ENCODE measurements at regions not wholly inside any gene's neighbourhood (a gene's known extent, or its start where the extent isn't known, plus 50 kb on each side); places are given as distances from the start of the nearest gene placed in this dataset.
"Not testable (repeated sequence)": the region's sequence is repeated elsewhere in the genome, so short reads cannot be mapped to it uniquely, and the experiment has no call there.

DNA sequence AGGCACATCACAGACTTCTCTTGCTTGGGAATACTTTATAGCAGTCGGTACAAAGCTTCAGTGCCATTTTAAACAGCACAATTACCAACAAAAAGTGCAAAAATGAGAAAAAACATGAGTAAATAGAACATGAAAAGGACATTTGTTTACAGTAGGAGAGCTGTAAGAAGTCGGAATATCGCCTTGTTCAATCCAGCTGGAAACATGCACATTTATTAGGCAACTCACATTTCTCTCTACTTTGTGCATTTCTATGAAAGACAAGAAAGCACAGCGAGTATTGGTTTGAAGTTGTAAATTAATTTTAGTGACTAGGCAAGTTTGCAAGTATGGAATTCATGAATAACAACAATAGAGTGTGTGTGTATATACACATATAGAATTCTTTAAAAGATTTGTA is 484.7 kb downstream of the DACH1 start:
- no peak for DNase-seq (ENCODE audit: low spot score)

DNA sequence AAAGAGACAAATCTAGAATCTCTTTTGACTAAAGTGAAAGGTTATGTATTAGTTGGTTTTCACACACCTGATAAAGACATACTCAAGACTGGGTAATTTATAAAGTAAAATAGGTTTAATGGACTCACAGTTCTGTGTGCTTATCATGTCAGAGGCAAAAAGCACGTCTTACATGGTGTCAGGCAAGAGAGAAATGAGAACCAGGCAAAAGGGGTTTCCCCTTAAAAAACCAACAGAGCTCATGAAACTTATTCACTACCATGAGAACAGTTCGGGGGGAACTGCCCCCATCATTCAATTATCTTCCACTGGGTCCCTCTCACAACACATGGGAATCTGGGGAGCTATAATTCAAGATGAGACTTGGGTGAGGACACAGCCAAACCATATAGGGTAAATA is 486.8 kb downstream of the DACH1 start:
- no peak for DNase-seq (ENCODE audit: low spot score)

DNA sequence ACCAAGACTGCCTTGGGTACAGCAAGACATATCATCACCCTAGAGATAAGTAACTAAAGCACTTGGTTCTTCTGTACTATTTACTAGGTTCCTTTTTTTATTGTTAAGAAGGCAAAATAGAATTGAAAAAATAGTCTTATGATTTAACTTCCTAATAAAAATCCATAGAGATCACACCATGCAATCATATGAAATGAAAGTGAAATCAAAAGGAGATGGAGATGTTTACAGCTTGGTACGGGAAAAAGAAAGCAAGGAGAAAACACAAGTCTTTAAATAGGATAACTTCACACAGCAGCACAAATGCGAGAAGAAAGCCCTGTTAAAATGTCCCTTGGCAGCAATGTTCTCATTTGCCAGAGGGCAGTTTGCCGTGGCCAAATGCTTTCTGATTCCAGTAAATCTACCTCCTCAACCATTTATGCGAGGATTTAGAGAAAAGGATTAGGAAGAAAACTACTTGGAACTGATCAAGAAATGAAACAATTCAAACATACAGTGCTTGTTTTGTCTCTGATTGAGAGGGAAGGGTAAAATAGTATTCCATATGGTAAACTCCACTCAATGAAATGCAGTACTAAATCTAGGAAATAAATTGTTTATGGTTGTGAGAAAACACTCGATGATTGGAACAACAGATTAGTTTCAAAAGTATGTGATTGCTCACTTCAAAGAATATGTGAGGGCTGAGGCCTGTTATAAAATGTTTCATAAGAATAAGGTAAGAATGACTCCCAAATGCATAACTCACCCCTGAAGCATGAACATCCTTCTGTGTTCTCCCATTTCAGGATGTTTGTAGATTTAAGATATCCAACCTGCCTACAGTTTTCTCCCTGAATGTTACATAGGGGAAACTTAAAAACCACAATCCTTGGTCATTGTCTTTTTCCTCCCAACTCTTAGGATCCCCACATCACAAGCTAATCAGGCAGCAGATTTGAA is 487.8 kb downstream of the DACH1 start:
- DNase-seq (ENCODE audit: low spot score): no peak

DNA sequence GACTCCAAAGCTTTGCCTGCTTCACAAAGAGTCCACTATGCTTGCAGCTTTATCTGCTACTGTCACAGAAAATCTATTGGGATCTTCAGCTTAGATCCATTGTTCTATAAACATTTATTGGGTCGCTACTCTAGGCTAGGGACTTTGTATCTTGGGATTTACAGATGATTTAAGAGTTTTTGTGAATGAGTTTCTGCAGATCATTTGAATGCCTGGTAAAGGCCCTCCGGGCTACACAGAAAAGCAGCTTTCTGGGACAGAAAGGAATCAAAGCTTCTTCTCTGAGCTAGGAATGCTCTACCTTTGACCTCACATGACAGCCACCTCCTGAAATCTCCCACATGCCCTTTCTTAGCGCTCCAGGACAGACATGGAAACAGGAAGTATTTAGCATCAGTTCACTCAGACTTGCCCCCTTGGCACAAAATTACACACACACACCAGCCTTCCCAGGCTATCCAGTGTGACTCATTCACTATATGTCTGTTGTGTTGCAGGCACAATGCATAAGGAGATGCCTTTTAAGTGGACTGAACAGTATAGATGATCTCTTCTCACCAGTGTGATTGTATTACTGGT is 492.4 kb downstream of the DACH1 start:
- DNase-seq (ENCODE audit: low spot score): no peak

DNA sequence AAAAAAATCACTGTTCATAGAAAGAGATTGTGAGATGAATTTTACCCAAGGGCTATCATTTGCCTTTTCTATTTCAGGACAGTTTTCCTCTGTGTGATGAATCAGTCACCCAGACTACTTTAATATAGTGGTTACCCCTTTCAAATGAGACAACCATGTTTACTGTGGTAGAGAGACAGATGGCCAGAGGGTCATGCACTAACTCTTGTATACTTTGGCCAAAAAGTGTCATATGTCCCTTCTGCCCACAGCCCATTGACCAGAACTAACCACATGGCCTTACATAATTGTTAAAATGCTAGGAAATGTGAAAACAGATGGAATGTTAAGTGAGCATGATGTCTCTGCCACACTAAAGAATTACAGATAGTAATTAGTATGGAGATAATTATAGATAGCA is 498.7 kb downstream of the DACH1 start:
- DNase-seq (ENCODE audit: low spot score): no peak

DNA sequence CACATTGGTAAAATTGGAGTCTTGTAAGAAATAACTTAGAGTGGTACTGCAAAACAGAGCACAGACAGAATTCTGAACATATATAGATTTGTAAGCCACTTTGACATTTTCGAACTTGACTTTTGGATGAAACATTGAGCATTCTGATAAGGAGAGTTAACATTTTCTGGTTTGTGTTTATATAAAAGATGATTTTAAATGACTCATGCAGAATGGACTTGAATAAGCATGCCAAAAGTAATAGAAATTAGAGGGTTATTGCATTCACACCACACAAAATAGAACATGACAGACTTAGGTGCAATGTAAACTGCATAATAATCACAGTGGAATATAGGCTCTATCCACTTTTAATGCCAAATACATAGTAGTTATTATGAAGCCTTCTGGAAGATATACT is 507.0 kb downstream of the DACH1 start:
- no peak for DNase-seq (ENCODE audit: low spot score)

DNA sequence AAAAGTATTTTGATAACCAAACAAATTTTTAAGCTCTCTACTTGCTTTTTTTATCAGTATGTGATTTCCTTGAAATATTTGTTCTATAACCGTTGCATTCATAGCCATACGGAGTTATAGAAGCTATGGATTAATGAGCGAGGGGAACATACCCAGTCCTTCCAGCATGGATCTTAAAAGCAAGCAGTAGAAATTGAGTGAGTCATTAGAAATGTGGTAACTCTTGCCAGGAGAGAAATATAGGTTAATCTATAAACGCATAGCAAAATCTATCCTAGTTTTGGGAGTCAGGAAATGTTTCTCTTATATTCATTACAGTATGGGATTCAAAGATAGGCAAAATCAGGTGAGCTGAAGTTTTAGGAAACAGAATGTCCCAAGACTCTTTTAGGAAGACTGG is 507.4 kb downstream of the DACH1 start:
- no peak for DNase-seq (ENCODE audit: low spot score)

DNA sequence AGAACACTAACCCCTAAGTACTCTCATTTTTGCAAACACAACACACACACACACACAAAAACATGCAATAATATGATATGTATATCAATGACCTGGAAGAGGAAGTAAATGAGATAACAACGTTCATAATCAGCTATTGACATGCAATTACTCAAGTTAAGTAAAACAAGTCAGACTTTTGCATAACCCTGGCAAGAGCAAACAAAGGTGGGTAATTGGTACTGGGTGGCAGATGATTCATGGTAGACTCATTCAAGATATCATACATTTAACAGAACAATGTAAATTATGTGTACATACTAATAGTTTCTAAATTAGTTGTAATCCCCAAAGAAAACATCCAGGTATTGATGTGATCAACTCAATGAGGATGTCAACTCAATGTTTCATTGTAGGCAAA is 508.8 kb downstream of the DACH1 start:
- DNase-seq (ENCODE audit: low spot score): no peak

DNA sequence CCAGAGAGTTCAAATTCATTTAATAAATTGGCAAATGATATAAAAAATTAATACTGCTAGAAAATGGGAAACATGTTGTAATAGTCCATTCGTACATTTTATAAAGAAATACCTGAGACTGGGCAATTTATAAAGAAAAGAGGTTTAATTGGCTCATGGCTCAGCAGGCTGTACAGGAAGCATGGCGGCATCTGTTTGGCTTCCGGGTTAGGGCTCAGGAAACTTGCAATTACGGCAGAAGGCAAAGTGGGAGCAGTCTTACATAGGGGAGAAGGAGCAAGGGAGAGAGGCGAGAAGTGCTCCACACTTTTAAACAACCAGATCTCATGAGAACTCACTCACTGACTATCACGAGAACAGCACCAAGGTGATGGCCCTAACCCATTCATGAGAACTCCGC is 512.0 kb downstream of the DACH1 start:
- DNase-seq (ENCODE audit: low spot score): no peak

DNA sequence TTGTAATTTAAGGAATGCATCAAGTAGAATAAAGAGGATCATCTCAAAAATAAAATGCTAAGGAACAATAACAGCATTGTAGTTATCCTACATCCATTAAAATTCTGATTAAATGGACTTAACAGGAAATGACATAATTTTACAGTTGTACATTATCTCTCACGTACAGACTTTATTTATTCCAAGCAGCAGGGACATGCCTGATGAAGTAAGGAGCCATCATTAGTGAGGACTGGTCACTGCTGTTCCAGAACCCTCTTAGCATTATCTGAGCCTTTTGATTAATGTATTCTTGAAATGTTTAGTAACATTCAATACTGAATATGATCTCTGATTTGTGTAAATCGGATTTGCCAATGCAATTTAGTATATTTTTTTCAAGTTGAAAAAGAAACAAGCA is 516.1 kb downstream of the DACH1 start:
- DNase-seq (ENCODE audit: low spot score): no peak

DNA sequence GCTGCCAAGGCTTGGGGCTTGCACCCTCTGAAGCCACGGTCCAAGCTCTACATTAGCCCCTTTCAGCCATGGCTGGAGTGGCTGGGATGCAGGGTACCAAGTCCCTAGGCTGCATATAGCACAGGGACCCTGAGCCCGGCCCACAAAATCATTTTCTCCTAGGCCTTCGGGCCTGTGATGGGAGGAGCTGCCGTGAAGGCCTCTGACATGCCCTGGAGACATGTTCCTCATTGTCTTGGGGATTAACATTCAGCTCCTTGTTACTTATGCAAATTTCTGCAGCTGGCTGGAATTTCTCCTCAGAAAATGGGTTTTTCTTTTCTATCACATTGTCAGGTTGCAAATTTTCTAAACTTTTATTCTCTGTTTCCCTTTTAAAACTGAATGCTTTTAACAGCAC is 521.1 kb downstream of the DACH1 start:
- not testable (repeated sequence) for DNase-seq (ENCODE audit: low spot score)

DNA sequence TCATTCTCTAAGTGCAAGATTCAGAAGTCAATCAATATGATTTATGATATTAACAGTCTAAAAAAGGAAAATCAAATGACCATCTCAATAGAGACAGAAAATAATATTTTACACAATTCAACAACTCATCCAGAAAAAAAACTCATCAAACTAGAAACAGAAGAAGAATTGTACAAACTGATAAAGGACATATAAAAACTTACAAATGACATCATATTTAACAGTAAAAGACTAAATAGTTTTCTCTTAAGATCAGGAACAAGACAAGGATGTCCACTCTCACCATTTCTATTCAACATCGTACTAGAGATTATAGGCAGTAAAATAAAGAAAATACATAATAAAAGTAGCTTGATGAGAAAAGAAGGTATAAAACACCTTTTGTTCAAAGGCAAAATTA is 527.3 kb downstream of the DACH1 start:
- DNase-seq (ENCODE audit: low spot score): no peak

DNA sequence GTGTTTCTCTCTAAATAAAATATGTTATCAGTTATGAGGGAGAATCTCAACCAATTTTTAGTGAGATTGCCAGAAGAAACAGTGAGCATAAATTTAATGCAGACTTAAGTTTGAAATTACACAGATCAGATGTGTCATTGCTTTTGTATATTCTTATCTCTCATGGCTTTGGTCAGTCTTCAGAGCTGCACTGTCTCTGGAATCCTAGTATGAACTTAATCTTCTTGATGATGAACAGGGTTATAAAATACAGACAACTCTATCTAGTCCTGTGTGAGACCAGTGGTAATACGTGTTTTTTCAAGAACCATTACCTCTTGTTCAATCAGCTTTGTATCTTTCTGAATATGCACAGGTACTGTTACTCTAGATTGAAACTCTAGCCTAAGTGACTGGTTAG is 528.0 kb downstream of the DACH1 start:
- no peak for DNase-seq (ENCODE audit: low spot score)

DNA sequence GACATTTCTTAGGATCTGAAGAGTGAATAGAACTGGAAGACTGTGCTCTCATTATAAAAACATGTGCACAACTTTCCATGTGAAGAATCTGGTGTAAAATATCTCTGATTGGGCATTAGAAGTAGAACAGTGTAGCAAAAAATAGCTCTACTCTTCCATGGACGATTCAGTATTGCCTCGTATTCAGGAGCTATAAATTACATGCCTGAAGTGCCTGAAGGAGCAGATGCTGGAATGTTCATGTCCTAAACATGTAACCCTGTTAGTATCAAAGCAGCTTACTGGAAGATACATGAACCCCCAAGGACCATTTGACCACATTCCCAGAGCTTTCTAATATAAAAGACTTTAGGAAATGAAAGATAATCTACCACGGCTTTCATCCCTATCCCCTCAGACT is 528.9 kb downstream of the DACH1 start:
- DNase-seq (ENCODE audit: low spot score): no peak

DNA sequence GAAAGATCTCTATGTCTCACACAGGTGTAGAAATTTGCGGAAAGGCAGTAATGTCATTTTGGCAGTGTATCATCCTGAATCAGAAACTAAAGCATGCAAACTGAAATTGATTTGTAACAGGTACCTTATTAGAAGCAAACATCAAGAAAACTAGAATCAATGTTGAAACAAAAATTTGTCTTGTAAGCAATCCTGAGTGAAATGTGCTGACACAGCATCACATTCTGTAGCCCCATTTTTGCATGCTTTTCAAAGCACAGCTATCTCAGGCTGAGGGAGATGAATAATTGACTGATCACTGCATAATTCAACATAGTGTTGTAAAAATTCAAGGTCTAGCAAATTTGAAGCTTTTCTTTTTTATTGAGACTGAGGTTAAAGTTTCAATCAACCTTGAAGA is 539.7 kb downstream of the DACH1 start:
- DNase-seq (ENCODE audit: low spot score): no peak

DNA sequence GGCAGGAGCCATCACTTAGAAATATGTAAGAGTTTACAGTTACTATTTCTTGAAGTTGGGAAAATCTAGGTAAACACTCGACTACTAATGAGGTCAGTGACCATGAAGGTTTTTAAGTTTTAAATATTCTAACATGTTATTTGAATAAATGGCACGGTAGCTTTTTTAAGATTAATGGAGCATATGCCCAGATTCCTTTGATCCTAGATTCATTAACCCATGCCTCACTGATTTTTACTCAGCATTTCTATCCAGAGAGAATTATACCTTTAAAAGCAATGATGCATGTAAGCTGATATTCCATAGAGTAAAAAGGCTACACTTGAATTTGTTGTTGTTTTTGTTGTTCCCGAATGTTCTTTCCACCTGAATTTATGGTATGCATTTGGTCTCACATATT is 541.4 kb downstream of the DACH1 start:
- DNase-seq (ENCODE audit: low spot score): no peak

DNA sequence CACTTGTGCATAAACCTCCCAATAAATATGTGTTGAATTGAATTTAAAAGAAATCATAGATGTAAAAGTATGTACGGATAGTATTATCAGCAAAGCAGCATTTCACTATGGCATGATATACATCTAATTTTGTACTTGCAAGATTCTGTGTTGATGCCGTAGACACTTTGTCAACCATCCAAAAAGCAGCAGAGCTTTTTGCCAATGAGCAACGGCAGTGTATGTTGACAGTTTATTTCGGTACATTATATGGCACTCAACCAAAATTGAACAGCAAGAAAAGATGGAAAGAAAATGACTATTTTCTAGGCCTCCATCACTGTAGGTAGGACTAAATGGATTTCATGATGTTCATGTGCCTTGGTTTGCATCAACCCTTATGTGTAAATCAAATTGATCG is 543.7 kb downstream of the DACH1 start:
- DNase-seq (ENCODE audit: low spot score): no peak

DNA sequence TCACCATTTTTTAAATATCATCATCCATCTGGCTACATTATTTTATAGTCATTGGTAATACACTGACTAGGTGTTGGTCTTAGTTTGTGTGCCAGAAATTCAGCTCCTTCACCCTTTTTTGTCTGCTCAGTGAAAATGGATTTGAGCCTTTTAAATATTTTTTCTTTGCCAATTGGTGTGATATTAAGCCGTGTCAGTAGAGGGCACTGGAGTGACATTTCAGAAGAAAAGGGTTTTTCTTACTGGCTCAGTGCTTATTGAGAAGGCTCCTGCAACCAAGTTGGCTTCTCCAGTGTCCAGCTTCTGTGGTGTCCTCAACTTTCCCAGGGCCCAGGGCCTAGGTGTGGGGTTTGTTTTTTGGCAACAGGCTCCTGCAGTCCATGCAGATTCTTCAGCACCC is 546.6 kb downstream of the DACH1 start:
- no peak for DNase-seq (ENCODE audit: low spot score)

DNA sequence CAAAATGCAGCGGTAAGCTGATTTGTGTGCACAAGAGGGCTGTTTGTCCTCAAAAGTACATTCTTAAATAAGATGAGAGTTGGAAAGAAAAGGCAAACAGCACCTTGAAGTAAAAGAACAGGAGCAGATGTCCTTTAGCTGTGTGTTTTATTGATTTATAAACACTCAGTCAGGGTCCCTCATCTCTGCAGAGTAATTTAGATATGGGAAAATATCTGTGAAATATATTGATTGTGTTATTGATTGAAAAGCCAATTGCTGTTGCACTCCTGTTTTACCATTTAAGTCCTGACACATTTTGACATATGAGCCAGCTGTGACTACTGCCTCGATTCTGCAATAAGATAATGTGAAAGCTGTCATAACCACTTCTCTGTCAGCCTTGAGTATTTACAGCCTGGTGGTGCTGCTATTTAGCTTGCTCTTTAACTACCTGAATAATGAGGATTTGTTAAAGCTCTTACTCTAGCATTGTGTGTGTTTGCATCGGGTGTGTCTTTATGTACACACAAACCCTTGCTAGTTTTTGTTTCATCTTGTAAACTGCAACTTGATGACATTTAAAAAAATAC is 550.1 kb downstream of the DACH1 start:
- no peak for DNase-seq (ENCODE audit: low spot score)

DNA sequence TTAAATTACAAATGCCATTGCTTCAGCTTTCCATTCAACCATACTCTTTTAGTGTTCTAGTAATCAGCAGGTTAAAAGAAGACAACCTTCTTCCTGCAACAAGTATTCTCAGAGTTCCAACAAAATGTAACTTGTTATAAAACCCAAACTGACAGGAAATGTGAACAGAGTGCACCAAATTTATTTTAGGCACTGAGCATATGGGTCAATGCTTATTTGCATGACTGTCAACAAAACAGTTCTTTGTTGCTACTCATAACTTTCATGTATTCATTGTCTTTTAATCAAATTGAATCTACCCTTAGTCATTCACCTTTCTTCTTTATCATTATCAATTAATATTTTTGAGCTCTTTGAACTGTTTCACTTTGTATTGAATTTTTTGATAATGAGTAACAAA is 554.1 kb downstream of the DACH1 start:
- DNase-seq (ENCODE audit: low spot score): no peak

DNA sequence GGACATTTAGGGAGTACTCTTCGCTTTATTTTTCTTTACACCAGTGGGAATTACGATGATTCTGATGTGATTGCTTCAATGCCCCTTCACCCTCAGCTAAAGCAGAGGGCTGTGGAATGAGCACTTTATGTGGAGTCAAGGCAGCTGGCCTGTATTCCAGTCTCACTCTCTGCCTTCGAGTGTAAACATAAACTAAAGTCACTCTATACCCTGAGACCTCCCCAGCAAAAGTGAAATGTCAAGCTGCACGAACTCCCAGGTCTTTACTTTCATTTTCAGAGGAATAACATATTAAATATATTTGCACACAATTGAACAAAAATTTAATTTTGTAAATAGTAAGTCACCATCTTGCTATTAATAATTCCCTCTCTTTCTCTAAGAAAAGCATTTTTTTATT is 557.1 kb downstream of the DACH1 start:
- DNase-seq (ENCODE audit: low spot score): no peak

DNA sequence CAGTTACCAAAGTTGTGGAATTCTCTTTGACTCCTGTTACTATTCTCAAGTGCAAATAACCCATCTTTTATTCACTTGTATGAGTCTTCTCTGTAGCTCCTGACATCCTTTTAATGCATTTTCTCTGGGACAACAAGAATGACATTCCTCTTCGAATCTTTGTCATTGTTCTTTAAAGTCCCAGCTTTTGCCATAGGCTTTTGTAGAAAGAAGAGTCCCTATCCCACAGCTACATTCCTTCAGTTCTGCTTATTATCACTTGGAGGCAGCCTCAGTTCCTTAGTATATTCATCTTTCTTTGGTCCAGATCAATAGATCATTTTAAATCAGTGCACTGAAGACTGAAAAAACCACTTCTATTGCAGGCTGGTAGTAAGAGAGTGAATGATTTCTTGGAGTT is 560.2 kb downstream of the DACH1 start:
- no peak for DNase-seq (ENCODE audit: low spot score)

DNA sequence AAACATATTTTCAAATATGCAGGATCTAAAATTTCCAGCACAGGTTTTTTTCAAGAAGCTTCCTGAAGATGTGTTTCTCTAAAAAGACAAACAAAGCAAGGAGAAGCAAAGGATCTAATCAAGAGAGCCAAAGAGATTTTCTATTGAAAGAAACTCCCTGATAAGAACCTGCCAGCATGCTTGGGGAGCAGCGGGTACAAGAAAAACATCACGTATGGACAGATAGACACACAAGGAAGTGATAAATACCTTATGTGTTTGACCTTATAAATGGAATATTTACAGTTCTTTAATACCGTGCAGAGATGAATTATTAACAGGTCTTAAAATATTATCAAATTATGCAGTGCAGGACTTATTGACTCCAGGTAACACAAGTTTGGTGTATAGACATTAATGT is 562.1 kb downstream of the DACH1 start:
- DNase-seq (ENCODE audit: low spot score): no peak

DNA sequence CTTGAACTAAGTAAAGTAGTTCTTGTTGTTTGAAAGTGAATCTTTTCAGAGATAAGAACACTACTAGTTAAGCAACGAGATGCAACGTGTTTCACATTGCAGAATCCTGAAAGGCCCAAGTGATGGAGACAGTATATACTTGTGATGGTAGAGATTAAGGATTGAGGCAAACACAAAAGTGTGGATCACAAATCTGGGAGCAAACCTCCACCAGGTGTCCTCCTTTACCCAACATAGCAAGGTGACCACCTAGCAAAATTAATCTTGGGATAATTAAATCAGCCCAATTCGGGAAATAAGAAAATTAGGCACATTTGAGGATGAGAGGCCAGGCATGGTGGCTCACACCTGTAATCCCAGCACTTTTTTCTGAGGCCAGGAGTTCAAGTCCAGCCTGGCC is 563.9 kb downstream of the DACH1 start:
- DNase-seq (ENCODE audit: low spot score): no peak
